Esophagus muscularis mucosa (tissue), 4 donors: ENCODE measurements at regions not wholly inside any gene's neighbourhood (a gene's known extent, or its start where the extent isn't known, plus 50 kb on each side); places are given as distances from the start of the nearest gene placed in this dataset.
A peak's percentile ranks its signal among the peaks of the same experiment; 100 is the strongest.

Experiments used
- DNase-seq: peaks from one replicate; pipeline ENCODE4 v3.0.0-alpha.2; 2017; ENCODE audit errors: extremely low spot score
- H3K27ac ChIP-seq, 4 donors: fragments of 200-600 bp; sonication (generic); replicated peaks in 1 of 4; 1 replicate in 3 of 4; 2 replicates in 1 of 4; pipeline ENCODE4 v1.5.1; 2016 to 2019; ENCODE audit warnings: mild to moderate bottlenecking in 1 of 4
- H3K27me3 ChIP-seq, 4 donors: fragments of 200-600 bp; sonication (generic); one replicate each; pipeline versions ENCODE4 v1.5.1 to v1.6.0; 2016 to 2019
- H3K36me3 ChIP-seq, 4 donors: fragments of 200-600 bp; sonication (generic); one replicate each; pipeline ENCODE4 v1.5.1; 2016 to 2019
- H3K4me1 ChIP-seq, 4 donors: fragments of 200-600 bp; sonication (generic); one replicate each; pipeline ENCODE4 v1.5.1; 2016 to 2019
- H3K4me3 ChIP-seq, 4 donors: fragments of 200-600 bp; sonication (generic); 1 replicate in 2 of 4; 2 replicates in 2 of 4; pipeline ENCODE4 v1.5.1; 2016 to 2019; ENCODE audit warnings: mild to moderate bottlenecking in 4 of 4, moderate library complexity in 1 of 4
- H3K9me3 ChIP-seq, 4 donors: fragments of 200-600 bp; sonication (generic); 1 replicate in 3 of 4; 2 replicates in 1 of 4; pipeline ENCODE4 v1.5.1; 2016 to 2019
- CTCF ChIP-seq, 3 experiments: fragments of 200-600 bp in 2 of 3; fragments of 450-650 bp in 1 of 3; sonication (generic) in 2 of 3; IDR thresholded peaks; one replicate each; pipeline ENCODE4 v1.5.1; 2017 to 2019; ENCODE audit warnings: antibody characterized with exemption in 3 of 3, mild to moderate bottlenecking in 2 of 3, moderate library complexity in 1 of 3
- EP300 ChIP-seq: sonication (generic); formaldehyde crosslinking; IDR thresholded peaks from one replicate; pipeline ENCODE4 v1.6.1; 2017; ENCODE audit warnings: antibody characterized with exemption
- POLR2A ChIP-seq: fragments of 450-650 bp; IDR thresholded peaks from one replicate; pipeline ENCODE4 v1.6.1; 2017; ENCODE audit warnings: antibody characterized with exemption, moderate library complexity, mild to moderate bottlenecking, low read depth
- POLR2AphosphoS5 ChIP-seq, 2 donors: sonication (generic); formaldehyde crosslinking; IDR thresholded peaks; one replicate each; pipeline ENCODE4 v1.6.1; 2017; ENCODE audit warnings: antibody characterized with exemption in 2 of 2
- WGBS: methylation state at CpG from one replicate; pipeline ENCODE4 v1.1.5; 2018; 5-methylcytosine and 5-hydroxymethylcytosine counted together
- intact Hi-C: fragments of 100-400 bp; cut with DNase I; formaldehyde crosslinking; loops from one replicate; pipeline ENCODE4 v1.15.1; 2023

- peak; percentile 90 for DNase-seq
- TF ChIP-seq POLR2AphosphoS5 (IDR thresholded peaks at IDR 0.05): no peak
- TF ChIP-seq POLR2A: no peak
- no peak for TF ChIP-seq CTCF (IDR thresholded peaks at IDR 0.05)
- TF ChIP-seq EP300: no peak
- H3K27ac ChIP-seq: no peak overlapping the region
- H3K27me3 ChIP-seq: no peaks in the 10 kb centered on the region
- H3K9me3 ChIP-seq: no peaks in the 10 kb centered on the region
- WGBS: 84% methylated on average over 5 of the region's 5 CpGs
- no peak overlapping the region for H3K4me3 ChIP-seq
- H3K36me3 ChIP-seq: no peaks in the 10 kb centered on the region
- intact Hi-C loops: no loop called here
- peaks cover 27 to 53% (median 41%) of the 10 kb centered on the region in 4 donors for H3K4me1 ChIP-seq
These were observed 198.9 kb downstream of the ADAMTS15 start for GRCh38 chr11:130647371-130647770.

- intact Hi-C loops: no loop called here
- peaks cover 41 to 77% (median 63%) of the 10 kb centered on the region in 4 donors for H3K4me1 ChIP-seq
- DNase-seq: peak; percentile 81
These were observed 201.4 kb downstream of the ADAMTS15 start for GRCh38 chr11:130649801-130650200.

GRCh38 chr11:130650456-130651030 is 202.1 kb downstream of the ADAMTS15 start:
- H3K27me3 ChIP-seq: no peaks in the 10 kb centered on the region
- H3K4me3 ChIP-seq: no peak overlapping the region
- 89% methylated on average over 8 of the region's 8 CpGs for WGBS
- intact Hi-C loops: no loop called here
- H3K4me1 ChIP-seq: peaks cover 47 to 84% (median 69%) of the 10 kb centered on the region in 4 donors
- H3K27ac ChIP-seq: peak overlapping the region; percentile 51 to 73 (median 60)
- peak; percentile 87 for DNase-seq
- TF ChIP-seq EP300 (no peak), CTCF (IDR thresholded peaks at IDR 0.05) (no peak), POLR2A (no peak), POLR2AphosphoS5 (IDR thresholded peaks at IDR 0.05) (no peak)
- no peaks in the 10 kb centered on the region for H3K9me3 ChIP-seq
- H3K36me3 ChIP-seq: no peaks in the 10 kb centered on the region

More at GRCh38 chr11:130649801-130650200, 201.4 kb downstream of the ADAMTS15 start:
- Histone ChIP-seq H3K9me3 (no peaks in the 10 kb centered on the region), H3K27ac (peak overlapping the region; percentile 51 to 73 (median 60)), H3K27me3 (no peaks in the 10 kb centered on the region), H3K4me3 (no peak overlapping the region), H3K36me3 (no peaks in the 10 kb centered on the region)
- WGBS: 43% methylated on average over 1 of the region's 3 CpGs
- TF ChIP-seq EP300 (no peak), CTCF (IDR thresholded peaks at IDR 0.05) (no peak), POLR2AphosphoS5 (IDR thresholded peaks at IDR 0.05) (no peak), POLR2A (no peak)

GRCh38 chr11:130651066-130651855 is 202.8 kb downstream of the ADAMTS15 start:
- no peak overlapping the region for H3K4me3 ChIP-seq
- H3K36me3 ChIP-seq: no peaks in the 10 kb centered on the region
- intact Hi-C loops: no loop called here
- 92% methylated on average over 9 of the region's 9 CpGs for WGBS
- H3K4me1 ChIP-seq: peaks cover 47 to 82% (median 69%) of the 10 kb centered on the region in 4 donors
- no peaks in the 10 kb centered on the region for H3K9me3 ChIP-seq
- no peaks in the 10 kb centered on the region for H3K27me3 ChIP-seq
- DNase-seq: peak; percentile 81
- TF ChIP-seq EP300 (no peak), POLR2AphosphoS5 (IDR thresholded peaks at IDR 0.05) (no peak), CTCF (IDR thresholded peaks at IDR 0.05) (no peak), POLR2A (no peak)
- H3K27ac ChIP-seq: peak overlapping the region in 1 of 4 donors; percentile 73
